Stomach (tissue), 4 donors: ENCODE measurements at regions not wholly inside any gene's neighbourhood (a gene's known extent, or its start where the extent isn't known, plus 50 kb on each side); places are given as distances from the start of the nearest gene placed in this dataset.

Experiments used
- CTCF ChIP-seq, 7 experiments: fragments of 450-650 bp in 4 of 7; fragments of 200-600 bp in 3 of 7; sonication (generic) in 3 of 7; IDR thresholded peaks; one replicate each; pipeline ENCODE4 v1.5.1; 2016 to 2019; ENCODE audit warnings: antibody characterized with exemption in 7 of 7, control low read depth in 2 of 7, mild to moderate bottlenecking in 1 of 7
- EP300 ChIP-seq: sonication (generic); formaldehyde crosslinking; IDR thresholded peaks from one replicate; pipeline ENCODE4 v1.6.1; 2017; ENCODE audit warnings: antibody characterized with exemption
- POLR2A ChIP-seq, 4 donors: fragments of 450-650 bp; IDR thresholded peaks; one replicate each; pipeline ENCODE4 v1.6.1; 2016; ENCODE audit warnings: antibody characterized with exemption in 4 of 4, control low read depth in 2 of 4, mild to moderate bottlenecking in 1 of 4, moderate library complexity in 1 of 4
- POLR2AphosphoS5 ChIP-seq, 3 donors: sonication (generic); formaldehyde crosslinking; IDR thresholded peaks; one replicate each; pipeline ENCODE4 v1.6.1; 2016; ENCODE audit warnings: antibody characterized with exemption in 3 of 3

GRCh38 chr21:34311561-34312330, 52.1 kb upstream of the KCNE2 start:
- TF ChIP-seq CTCF (IDR thresholded peaks at IDR 0.05) (no peak), POLR2A (IDR thresholded peaks at IDR 0.05) (no peak), POLR2AphosphoS5 (IDR thresholded peaks at IDR 0.05) (no peak), EP300 (no peak)
